T-cell (primary cell): ENCODE measurements at regions not wholly inside any gene's neighbourhood (a gene's known extent, or its start where the extent isn't known, plus 50 kb on each side); places are given as distances from the start of the nearest gene placed in this dataset.

Experiments
- ATAC-seq, 4 experiments: fragments of 200-7000 bp in 3 of 4; fragments of 150-1000 bp in 1 of 4; cut with Tn5 transposase; replicated peaks in 1 of 4; 1 replicate in 3 of 4; 2 replicates in 1 of 4; pipeline ENCODE4 v1.10.0; 2021; ENCODE audit warnings: moderate library complexity in 3 of 4, mild to moderate bottlenecking in 2 of 4, moderate number of reproducible peaks in 1 of 4
- CTCF ChIA-PET, 2 donors: fragments of 300-600 bp; sonication (Branson Sonifier 250); formaldehyde crosslinking; loops; one replicate each; lab custom pipeline; 2022; ENCODE audit warnings: antibody characterized with exemption in 2 of 2; lab: Charles Lee
- POLR2A ChIA-PET, 2 donors: fragments of 300-600 bp; sonication (Branson Sonifier 250); formaldehyde crosslinking; loops; one replicate each; lab custom pipeline; 2022; ENCODE audit warnings: antibody characterized with exemption in 2 of 2; lab: Charles Lee
- DNase-seq, 35 experiments: peaks; one replicate each; pipeline versions ENCODE4 v3.0.0 to v3.0.0-alpha.2; 2013 to 2023
- H3K27ac ChIP-seq: one replicate; pipeline ENCODE4 v1.5.1; 2013; ENCODE audit warnings: low read length
- H3K27me3 ChIP-seq, 2 experiments: replicated peaks in 1 of 2; 1 replicate in 1 of 2; 2 replicates in 1 of 2; pipeline versions ENCODE4 v1.6.1 to v1.7.0; 2013; ENCODE audit warnings: low read length in 1 of 2, mixed read lengths in 1 of 2; ENCODE audit not compliant: control insufficient read depth in 2 of 2, insufficient read depth in 2 of 2; ENCODE audit errors: extremely low read depth in 1 of 2
- H3K36me3 ChIP-seq, 2 donors: 1 replicate in 1 of 2; 2 replicates in 1 of 2; pipeline versions ENCODE4 v1.6.1 to v1.7.0; 2013; ENCODE audit warnings: low read length in 1 of 2; ENCODE audit not compliant: control insufficient read depth in 2 of 2, insufficient read depth in 1 of 2; ENCODE audit errors: extremely low read depth in 1 of 2
- H3K4me1 ChIP-seq, 2 experiments: 1 replicate in 1 of 2; 2 replicates in 1 of 2; pipeline versions ENCODE4 v1.6.1 to v1.7.0; 2013; ENCODE audit warnings: low read length in 2 of 2, mixed read lengths in 1 of 2; ENCODE audit not compliant: insufficient read depth in 2 of 2, control insufficient read depth in 1 of 2; ENCODE audit errors: extremely low read depth in 1 of 2
- H3K4me3 ChIP-seq, 2 donors: 1 replicate in 1 of 2; 2 replicates in 1 of 2; pipeline versions ENCODE4 v1.5.1 to v1.7.0; 2013; ENCODE audit warnings: mild to moderate bottlenecking in 2 of 2, low read length in 1 of 2, moderate library complexity in 1 of 2; ENCODE audit not compliant: control insufficient read depth in 1 of 2; ENCODE audit errors: extremely low read depth in 1 of 2
- H3K9me3 ChIP-seq: 2 replicates; pipeline ENCODE4 v1.7.0; 2013
- H3K27ac Mint-ChIP-seq, 2 donors: one replicate each; pipeline ENCODE4 v1.8.0; 2020 to 2021; ENCODE audit warnings: mild to moderate bottlenecking in 2 of 2, mixed read lengths in 2 of 2
- H3K27me3 Mint-ChIP-seq, 2 donors: one replicate each; pipeline ENCODE4 v1.8.0; 2021 to 2022; ENCODE audit warnings: mixed read lengths in 2 of 2
- H3K36me3 Mint-ChIP-seq: one replicate; pipeline ENCODE4 v1.8.0; 2021; ENCODE audit warnings: mixed read lengths
- H3K4me1 Mint-ChIP-seq, 3 donors: one replicate each; pipeline ENCODE4 v1.8.0; 2020 to 2022; ENCODE audit warnings: mixed read lengths in 3 of 3, mild to moderate bottlenecking in 1 of 3
- H3K4me3 Mint-ChIP-seq, 3 donors: one replicate each; pipeline ENCODE4 v1.8.0; 2020 to 2022; ENCODE audit warnings: mild to moderate bottlenecking in 3 of 3, mixed read lengths in 3 of 3, moderate library complexity in 3 of 3
- H3K9me3 Mint-ChIP-seq, 3 donors: one replicate each; pipeline ENCODE4 v1.8.0; 2020 to 2022; ENCODE audit warnings: mixed read lengths in 3 of 3
- WGBS: methylation state at CpG from one replicate; pipeline ENCODE4 v1.1.5; 2013; ENCODE audit warnings: missing lambda C conversion rate; ENCODE audit not compliant: insufficient coverage; 5-methylcytosine and 5-hydroxymethylcytosine counted together

DNA sequence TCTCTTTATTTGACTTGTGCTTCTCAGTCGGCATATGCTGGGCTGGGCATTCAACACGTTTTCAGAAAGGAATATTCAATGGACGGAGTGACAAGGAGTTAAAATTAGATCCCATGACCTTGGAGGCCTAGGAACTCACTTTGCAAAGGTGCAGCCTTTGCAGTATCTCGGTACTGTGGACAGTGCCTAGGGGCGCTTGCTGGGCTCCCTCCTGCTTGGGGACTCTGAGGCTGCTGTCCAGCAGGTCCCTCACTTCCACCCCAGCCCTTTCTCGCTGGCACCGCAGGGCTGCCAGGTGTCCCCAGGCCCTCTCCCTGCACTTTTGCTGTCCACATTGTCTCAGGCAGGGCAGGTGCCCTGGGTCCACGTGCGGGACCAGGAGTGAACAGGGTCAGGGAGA, 255.5 kb upstream of the B3GAT1 start:
- Histone ChIP-seq H3K4me1 (no peaks in the 10 kb centered on the region), H3K27me3 (peaks cover 0 to 44% of the 10 kb centered on the region in 2 experiments), H3K9me3 (no peaks in the 10 kb centered on the region), H3K4me3 (no peak overlapping the region), H3K36me3 (no peaks in the 10 kb centered on the region), H3K27ac (no peak overlapping the region)
- 65% methylated on average over 9 of the region's 9 CpGs for WGBS
- H3K4me3 Mint-ChIP-seq: no peak overlapping the region
- ATAC-seq: no peak
- H3K27me3 Mint-ChIP-seq: peaks cover 34 to 37% of the 10 kb centered on the region in 2 donors
- no peak overlapping the region for H3K27ac Mint-ChIP-seq
- POLR2A ChIA-PET: no interaction called here
- no peaks in the 10 kb centered on the region for H3K9me3 Mint-ChIP-seq
- H3K36me3 Mint-ChIP-seq: no peaks in the 10 kb centered on the region
- DNase-seq: no peak
- H3K4me1 Mint-ChIP-seq: no peaks in the 10 kb centered on the region
- CTCF ChIA-PET: no interaction called here

DNA sequence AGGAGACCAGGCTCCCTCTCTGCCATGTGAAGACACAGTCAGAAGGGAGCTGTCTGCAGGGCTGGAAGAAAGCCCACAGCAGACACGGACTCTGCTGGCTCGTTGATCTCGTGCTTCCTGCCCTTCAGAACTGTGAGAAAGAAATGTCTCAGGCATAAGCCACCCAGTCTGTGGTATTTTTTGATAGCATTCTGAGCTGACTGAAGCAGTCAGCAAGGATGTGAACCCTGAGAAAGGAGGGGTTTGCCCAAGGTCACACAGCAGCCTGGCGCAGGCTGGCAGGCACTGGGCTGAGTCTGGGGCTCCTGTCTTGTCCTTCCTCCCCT, 255.1 kb upstream of the B3GAT1 start:
- ChIA-PET CTCF (no interaction called here), POLR2A (no interaction called here)
- WGBS: 83% methylated on average over 3 of the region's 4 CpGs

DNA sequence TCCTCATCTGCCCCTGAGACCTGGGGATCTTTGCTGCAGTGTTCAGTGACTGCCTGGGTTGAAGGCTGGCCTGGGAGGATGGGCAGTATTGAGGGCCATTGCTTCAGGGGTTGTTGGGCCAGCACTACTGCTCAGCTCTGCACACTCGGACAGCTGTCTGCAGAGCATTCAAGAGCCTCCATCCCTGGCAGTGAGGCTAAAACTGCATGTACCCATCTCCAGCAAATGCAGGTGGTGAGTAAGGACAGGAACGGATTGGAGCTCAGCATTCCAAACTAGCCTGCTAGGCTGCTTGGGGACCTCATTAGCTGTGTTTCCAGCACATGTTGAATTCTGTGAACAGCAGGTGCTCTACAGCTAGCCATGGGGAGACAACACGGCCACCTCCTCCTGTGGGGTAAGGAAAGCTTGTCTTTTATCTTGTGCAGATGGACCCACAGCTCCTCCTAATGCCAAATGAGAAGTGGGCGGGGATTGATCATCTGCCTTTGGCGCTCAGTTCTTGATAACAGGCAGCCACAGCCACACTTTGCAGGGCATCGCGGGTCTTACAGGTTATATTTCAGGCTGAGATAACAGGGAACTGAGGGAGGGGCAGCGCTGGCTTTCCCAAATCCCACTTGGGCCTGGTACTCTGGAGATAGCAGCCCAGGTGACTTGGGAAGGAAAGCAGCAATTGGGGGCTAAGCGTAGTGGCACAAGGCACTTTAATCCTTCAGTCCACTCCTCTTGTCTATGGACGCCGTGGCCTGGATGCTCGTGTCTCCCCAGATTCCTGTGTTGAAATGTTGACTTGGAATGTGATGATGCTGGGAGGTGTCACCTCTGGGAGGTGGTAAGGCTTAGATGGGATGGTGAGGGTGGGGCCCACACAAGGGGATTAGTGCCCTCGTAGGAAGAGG, 254.5 kb upstream of the B3GAT1 start:
- 88% methylated on average over 8 of the region's 13 CpGs for WGBS
- Histone ChIP-seq H3K27me3 (peaks cover 0 to 44% of the 10 kb centered on the region in 2 experiments), H3K9me3 (no peaks in the 10 kb centered on the region), H3K27ac (no peak overlapping the region), H3K36me3 (no peaks in the 10 kb centered on the region), H3K4me3 (no peak overlapping the region), H3K4me1 (no peaks in the 10 kb centered on the region)
- H3K4me3 Mint-ChIP-seq: no peak overlapping the region
- no peaks in the 10 kb centered on the region for H3K4me1 Mint-ChIP-seq
- no peak overlapping the region for H3K27ac Mint-ChIP-seq
- H3K9me3 Mint-ChIP-seq: no peaks in the 10 kb centered on the region
- DNase-seq: no peak
- peaks cover 29 to 32% of the 10 kb centered on the region in 2 donors for H3K27me3 Mint-ChIP-seq
- ATAC-seq: no peak
- POLR2A ChIA-PET: no interaction called here
- H3K36me3 Mint-ChIP-seq: no peaks in the 10 kb centered on the region
- CTCF ChIA-PET: no interaction called here

More for the DNA sequence above, 255.1 kb upstream of the B3GAT1 start:
- H3K27me3 Mint-ChIP-seq: peaks cover 32 to 33% of the 10 kb centered on the region in 2 donors
- H3K27ac Mint-ChIP-seq: no peak overlapping the region
- Histone ChIP-seq H3K9me3 (no peaks in the 10 kb centered on the region), H3K36me3 (no peaks in the 10 kb centered on the region), H3K4me1 (no peaks in the 10 kb centered on the region), H3K4me3 (no peak overlapping the region), H3K27me3 (peaks cover 0 to 46% of the 10 kb centered on the region in 2 experiments), H3K27ac (no peak overlapping the region)
- DNase-seq (no peak), ATAC-seq (no peak)
- H3K9me3 Mint-ChIP-seq: no peaks in the 10 kb centered on the region
- no peaks in the 10 kb centered on the region for H3K36me3 Mint-ChIP-seq
- no peaks in the 10 kb centered on the region for H3K4me1 Mint-ChIP-seq
- no peak overlapping the region for H3K4me3 Mint-ChIP-seq

DNA sequence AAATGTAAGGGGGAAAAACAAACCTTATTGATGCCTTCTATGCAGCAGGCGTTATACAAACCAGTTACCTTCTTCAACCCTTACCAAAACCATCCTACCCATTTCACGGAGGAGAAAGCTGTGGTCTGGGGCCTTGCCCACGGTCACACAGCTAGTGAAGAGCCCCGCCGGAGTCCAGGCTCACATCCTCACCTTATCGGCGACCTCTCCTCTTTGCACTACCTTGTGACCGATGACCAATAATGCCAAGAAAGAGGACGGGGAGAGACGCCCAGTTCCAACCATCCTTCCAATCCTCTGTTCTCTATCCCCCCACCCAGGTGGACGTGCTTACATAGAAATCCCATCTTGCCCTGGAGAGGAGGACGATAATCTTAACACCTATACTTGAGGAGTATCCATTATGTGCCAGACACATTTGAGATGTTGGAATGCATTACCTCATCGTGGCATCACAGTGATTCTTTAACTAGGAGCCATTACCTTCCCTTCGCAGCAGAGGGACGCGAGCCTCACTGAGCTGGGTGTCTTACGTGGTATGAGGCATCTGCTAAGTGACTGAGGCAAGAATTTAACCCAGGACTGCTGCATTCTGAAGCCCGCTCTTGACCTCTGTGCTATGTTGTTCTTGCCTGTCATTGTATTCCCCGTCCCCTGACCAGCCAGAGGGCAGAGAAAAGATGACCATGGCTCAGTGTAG, 253.7 kb upstream of the B3GAT1 start:
- CTCF ChIA-PET: no interaction called here
- H3K27me3 ChIP-seq: peaks cover 0 to 37% of the 10 kb centered on the region in 2 experiments
- 88% methylated on average over 13 of the region's 19 CpGs for WGBS

DNA sequence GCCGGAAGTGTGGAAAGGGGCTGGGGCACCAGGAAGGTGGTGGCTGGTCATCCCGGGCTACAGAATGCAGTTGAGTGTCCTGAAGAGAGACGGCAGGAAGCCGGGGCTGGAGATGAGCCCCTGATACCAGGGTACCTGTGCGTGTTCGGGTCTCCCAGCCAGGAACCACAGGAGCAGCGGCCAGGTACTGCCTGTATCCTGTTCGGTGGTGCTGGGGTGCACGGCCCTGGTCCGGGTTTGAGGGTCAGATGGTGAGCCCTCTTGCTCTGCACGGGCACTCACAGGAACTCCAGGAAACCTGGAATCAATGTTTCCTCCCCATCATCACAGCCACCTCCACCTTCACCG, 253.1 kb upstream of the B3GAT1 start:
- Histone ChIP-seq H3K27ac (no peak overlapping the region), H3K9me3 (no peaks in the 10 kb centered on the region), H3K36me3 (no peaks in the 10 kb centered on the region), H3K4me3 (no peak overlapping the region), H3K4me1 (no peaks in the 10 kb centered on the region), H3K27me3 (peaks cover 0 to 33% of the 10 kb centered on the region in 2 experiments)
- Mint-ChIP-seq H3K27ac (no peak overlapping the region), H3K9me3 (peaks cover 0 to 7% (median 0%) of the 10 kb centered on the region in 3 donors), H3K27me3 (peaks cover 24 to 26% of the 10 kb centered on the region in 2 donors), H3K4me3 (no peak overlapping the region), H3K4me1 (no peaks in the 10 kb centered on the region), H3K36me3 (no peaks in the 10 kb centered on the region)
- DNase-seq (no peak), ATAC-seq (no peak)
- WGBS: 79% methylated on average over 10 of the region's 12 CpGs
- POLR2A ChIA-PET: no interaction called here
- CTCF ChIA-PET: no interaction called here

More for the DNA sequence above, 253.7 kb upstream of the B3GAT1 start:
- peaks cover 0 to 1% (median 0%) of the 10 kb centered on the region in 3 donors for H3K9me3 Mint-ChIP-seq
- no peak overlapping the region for H3K4me3 ChIP-seq
- no peak overlapping the region for H3K27ac ChIP-seq
- H3K27me3 Mint-ChIP-seq: peaks cover 26 to 29% of the 10 kb centered on the region in 2 donors
- POLR2A ChIA-PET: no interaction called here
- no peaks in the 10 kb centered on the region for H3K4me1 Mint-ChIP-seq
- no peaks in the 10 kb centered on the region for H3K36me3 ChIP-seq
- DNase-seq (no peak), ATAC-seq (no peak)
- H3K4me3 Mint-ChIP-seq: no peak overlapping the region
- no peak overlapping the region for H3K27ac Mint-ChIP-seq
- no peaks in the 10 kb centered on the region for H3K36me3 Mint-ChIP-seq
- no peaks in the 10 kb centered on the region for H3K9me3 ChIP-seq
- H3K4me1 ChIP-seq: no peaks in the 10 kb centered on the region

DNA sequence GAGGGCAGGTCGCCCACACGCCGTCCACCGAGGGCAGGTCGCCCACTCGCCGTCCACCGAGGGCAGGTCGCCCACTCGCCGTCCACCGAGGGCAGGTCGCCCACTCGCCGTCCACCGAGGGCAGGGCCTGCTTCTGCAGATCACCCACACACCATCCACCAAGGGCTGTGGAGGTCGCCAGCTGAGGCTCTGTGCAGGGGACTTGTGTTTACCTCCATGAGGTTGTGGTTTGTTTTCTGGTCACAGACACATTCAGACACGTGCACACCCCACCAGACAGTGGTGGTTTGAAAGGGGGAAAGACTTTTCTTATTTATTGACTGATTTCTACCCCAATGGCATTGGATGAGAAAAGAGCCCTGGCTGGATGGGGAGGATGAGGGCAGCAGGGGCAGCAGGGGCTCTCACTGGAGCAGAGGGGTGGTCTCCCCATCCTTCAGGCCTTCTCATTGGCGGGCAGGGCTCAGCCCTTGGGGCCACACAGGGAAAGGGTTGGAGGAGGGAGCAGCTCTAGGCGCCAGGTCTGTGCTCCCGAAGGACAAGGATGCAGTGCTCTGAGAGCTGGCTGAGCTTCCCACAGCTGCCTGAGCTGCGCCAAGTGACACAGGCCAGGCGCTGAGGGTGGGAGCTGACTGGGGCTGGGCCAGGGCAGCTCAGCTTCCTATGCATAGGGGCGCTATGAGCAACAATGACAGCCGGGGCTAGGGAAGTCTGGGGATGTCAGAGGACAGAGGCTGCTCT, 252.6 kb upstream of the B3GAT1 start:
- Mint-ChIP-seq H3K36me3 (no peaks in the 10 kb centered on the region), H3K27ac (no peak overlapping the region), H3K4me3 (no peak overlapping the region), H3K27me3 (peaks cover 19 to 21% of the 10 kb centered on the region in 2 donors), H3K4me1 (no peaks in the 10 kb centered on the region), H3K9me3 (peaks cover 0 to 9% (median 0%) of the 10 kb centered on the region in 3 donors)
- Histone ChIP-seq H3K9me3 (no peaks in the 10 kb centered on the region), H3K4me1 (no peaks in the 10 kb centered on the region), H3K36me3 (no peaks in the 10 kb centered on the region), H3K27ac (no peak overlapping the region), H3K4me3 (no peak overlapping the region), H3K27me3 (peaks cover 0 to 29% of the 10 kb centered on the region in 2 experiments)
- ChIA-PET POLR2A (no interaction called here), CTCF (no interaction called here)
- WGBS: 83% methylated on average over 3 of the region's 25 CpGs
- ATAC-seq (no peak), DNase-seq (no peak)
